Bronchial epithelial cell (primary cell): ENCODE measurements at regions not wholly inside any gene's neighbourhood (a gene's known extent, or its start where the extent isn't known, plus 50 kb on each side); places are given as distances from the start of the nearest gene placed in this dataset.
"Not testable (repeated sequence)": the region's sequence is repeated elsewhere in the genome, so short reads cannot be mapped to it uniquely, and the experiment has no call there.

Experiments
- DNase-seq: peaks from one replicate; pipeline ENCODE4 v3.0.0-alpha.2; 2010; ENCODE audit warnings: low read depth
- FAIRE-seq: peaks from 2 replicates; lab custom pipeline; 2011; peaks lifted over from hg19 to GRCh38; lab: Jason Lieb, UNC
- H3K27me3 ChIP-seq: 2 replicates; pipeline ENCODE4 v1.5.1; 2011; ENCODE audit warnings: low read length; ENCODE audit not compliant: control insufficient read depth, insufficient read depth
- H3K36me3 ChIP-seq: 2 replicates; pipeline ENCODE4 v1.5.1; 2011; ENCODE audit warnings: low read length; ENCODE audit not compliant: control insufficient read depth, insufficient read depth
- H3K4me3 ChIP-seq: 2 replicates; pipeline ENCODE4 v1.5.1; 2011; ENCODE audit warnings: mild to moderate bottlenecking, low read depth, low read length, control low read depth
- CTCF ChIP-seq: IDR thresholded peaks from 2 replicates; pipeline ENCODE4 v1.5.1; 2011; ENCODE audit warnings: mild to moderate bottlenecking, moderate library complexity, low read length, control low read depth, inconsistent platforms; ENCODE audit not compliant: insufficient read depth, severe bottlenecking

DNA sequence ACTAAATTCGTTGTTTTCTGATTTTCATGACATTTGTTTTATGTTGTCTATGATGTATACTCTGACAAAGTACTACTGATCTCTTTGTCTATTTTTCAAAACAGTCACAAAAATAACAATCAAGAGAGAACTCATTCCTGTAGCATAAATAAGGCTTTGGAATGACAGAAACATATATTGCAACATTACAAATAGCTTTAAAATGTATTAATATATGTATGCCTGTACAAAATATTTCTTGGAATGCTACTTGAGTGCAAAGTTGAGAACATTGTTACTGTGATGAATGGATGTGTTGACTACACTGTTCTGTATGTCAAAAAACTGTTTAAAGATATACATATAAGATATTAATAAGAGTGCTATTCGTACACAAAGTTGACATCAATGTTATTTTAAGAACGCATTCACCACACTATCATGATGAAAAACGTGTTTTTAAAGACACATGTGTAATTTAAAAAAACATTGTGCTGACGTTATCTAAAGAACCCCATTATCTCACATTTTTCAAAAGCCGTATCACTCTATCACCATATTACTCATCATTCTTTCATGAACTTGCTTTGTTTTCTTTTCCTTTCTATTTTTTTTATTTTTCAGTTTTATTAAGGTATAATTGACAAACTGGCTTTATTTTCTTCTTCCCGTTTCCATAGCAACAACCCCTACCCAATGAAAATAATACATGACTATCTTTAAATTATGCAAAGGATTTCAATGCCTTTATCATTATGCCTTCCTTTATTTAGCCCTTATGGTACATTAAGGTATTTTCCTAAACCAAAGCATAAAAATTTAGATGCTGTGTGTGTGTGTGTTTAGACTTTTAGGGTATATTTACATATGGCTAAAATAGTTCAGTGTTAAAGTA is 918.8 kb downstream of the SLITRK1 start:
- H3K36me3 ChIP-seq = no peaks in the 10 kb centered on the region
- H3K4me3 ChIP-seq = no peak overlapping the region
- DNase-seq = no peak
- TF ChIP-seq CTCF = no peak
- FAIRE-seq = no peak
- H3K27me3 ChIP-seq = no peaks in the 10 kb centered on the region

DNA sequence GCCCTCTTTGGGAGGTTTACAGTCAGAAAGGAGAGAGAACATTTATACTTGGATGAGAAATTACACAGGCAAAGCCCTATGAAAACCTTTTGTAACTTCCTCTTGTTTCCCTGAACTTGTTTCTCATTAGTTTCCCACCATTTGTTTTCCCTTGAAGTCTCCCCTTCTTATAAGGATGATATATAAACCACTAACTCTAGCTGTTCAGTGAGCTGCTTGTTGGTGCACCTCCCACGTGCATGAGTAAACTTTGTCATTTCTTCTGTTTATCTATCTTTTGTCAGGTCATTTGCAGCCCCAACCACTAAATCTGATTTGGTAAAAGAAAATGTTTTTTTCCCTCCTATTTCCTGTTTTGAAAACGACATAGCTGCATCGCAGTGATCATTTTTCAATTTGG is 919.9 kb downstream of the SLITRK1 start:
- no peak for FAIRE-seq
- Histone ChIP-seq H3K27me3 (no peaks in the 10 kb centered on the region), H3K4me3 (no peak overlapping the region), H3K36me3 (no peaks in the 10 kb centered on the region)
- no peak for DNase-seq
- no peak for TF ChIP-seq CTCF

GRCh38 chr13:82961757-82962156 is 920.5 kb downstream of the SLITRK1 start:
- no peaks in the 10 kb centered on the region for H3K27me3 ChIP-seq
- no peaks in the 10 kb centered on the region for H3K36me3 ChIP-seq
- no peak for DNase-seq
- no peak for FAIRE-seq
- no peak overlapping the region for H3K4me3 ChIP-seq
- TF ChIP-seq CTCF = no peak

- not testable (repeated sequence) for FAIRE-seq, DNase-seq, H3K4me3 ChIP-seq, H3K27me3 ChIP-seq, H3K36me3 ChIP-seq
Observed at GRCh38 chr13:82952336-82952735, 929.9 kb downstream of the SLITRK1 start.

DNA sequence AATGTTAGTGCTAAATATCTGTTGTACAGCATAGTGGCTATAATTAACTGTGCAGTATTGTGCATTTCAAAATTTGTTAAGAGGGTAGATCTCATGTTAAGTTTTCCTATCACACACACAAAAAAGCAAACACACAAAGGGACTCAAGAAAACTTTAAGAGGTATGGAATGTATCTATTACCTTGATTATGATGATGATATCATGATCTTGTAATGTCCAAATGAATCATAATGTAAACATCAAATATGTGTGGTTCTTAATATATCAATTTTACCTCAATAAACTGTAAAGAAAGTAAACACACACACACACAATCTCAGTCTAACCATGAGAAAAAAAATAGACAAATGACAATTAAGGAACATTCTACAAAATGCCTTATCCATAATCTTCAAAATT is 934.6 kb downstream of the SLITRK1 start:
- no peak for TF ChIP-seq CTCF
- Histone ChIP-seq H3K4me3 (no peak overlapping the region), H3K27me3 (no peaks in the 10 kb centered on the region), H3K36me3 (no peaks in the 10 kb centered on the region)
- FAIRE-seq = no peak
- DNase-seq = peak; percentile 32

GRCh38 chr13:82947191-82947621 is 935.1 kb downstream of the SLITRK1 start:
- no peak overlapping the region for H3K4me3 ChIP-seq
- no peaks in the 10 kb centered on the region for H3K27me3 ChIP-seq
- H3K36me3 ChIP-seq = no peaks in the 10 kb centered on the region
- DNase-seq (no peak), FAIRE-seq (no peak)
- TF ChIP-seq CTCF = no peak
